ENCODE measurements at regions not wholly inside any gene's neighbourhood (a gene's known extent, or its start where the extent isn't known, plus 50 kb on each side); places are given as distances from the start of the nearest gene placed in this dataset.
"Not testable (repeated sequence)": the region's sequence is repeated elsewhere in the genome, so short reads cannot be mapped to it uniquely, and the experiment has no call there.

- no peaks in the 10 kb centered on the region for H3K79me2 ChIP-seq (ENCODE audit: insufficient read depth, low read length)
- H3K4me2 ChIP-seq (ENCODE audit: low read depth, low read length, poor library complexity, severe bottlenecking) = no peak overlapping the region
- H3K9me3 ChIP-seq (ENCODE audit: insufficient read depth, low read depth, low read length) = no peaks in the 10 kb centered on the region
- H3K9me2 ChIP-seq (replicated peaks; ENCODE audit: low read depth, low read length) = no peaks in the 10 kb centered on the region
- peaks cover 7% of the 10 kb centered on the region for H3K4me1 ChIP-seq (ENCODE audit: insufficient read depth, low read length, poor library complexity, severe bottlenecking)
- no peaks in the 10 kb centered on the region for H3K36me3 ChIP-seq (ENCODE audit: insufficient read depth, low read length)
- H3K9ac ChIP-seq (ENCODE audit: low read depth, low read length, poor library complexity, severe bottlenecking) = no peak overlapping the region
- TF ChIP-seq EZH2phosphoT487 (IDR thresholded peaks at IDR 0.05; ENCODE audit: borderline replicate concordance) (no peak), CTCF (conservative IDR thresholded peaks at IDR 0.05; ENCODE audit: low read length) (no peak)
- no peak overlapping the region for H3K4me3 ChIP-seq (ENCODE audit: low read length, poor library complexity, severe bottlenecking)
- no peak overlapping the region for H2AFZ ChIP-seq (ENCODE audit: low read length)
- no peaks in the 10 kb centered on the region for H3K27me3 ChIP-seq (ENCODE audit: insufficient read depth, low read length, poor library complexity, severe bottlenecking)
- H3F3A ChIP-seq (ENCODE audit: low read depth) = no peaks in the 10 kb centered on the region
- H4K20me1 ChIP-seq (ENCODE audit: insufficient read depth, low read length, poor library complexity, severe bottlenecking) = no peaks in the 10 kb centered on the region
Measured at GRCh38 chr3:5052247-5052646, 69.8 kb upstream of the ARL8B start.

- H3K4me3 ChIP-seq (ENCODE audit: low read length, poor library complexity, severe bottlenecking) = no peak overlapping the region
- no peaks in the 10 kb centered on the region for H4K20me1 ChIP-seq (ENCODE audit: insufficient read depth, low read length, poor library complexity, severe bottlenecking)
- H3K9me2 ChIP-seq (replicated peaks; ENCODE audit: low read depth, low read length) = no peaks in the 10 kb centered on the region
- no peak overlapping the region for H2AFZ ChIP-seq (ENCODE audit: low read length)
- no peaks in the 10 kb centered on the region for H3K27me3 ChIP-seq (ENCODE audit: insufficient read depth, low read length, poor library complexity, severe bottlenecking)
- H3K4me2 ChIP-seq (ENCODE audit: low read depth, low read length, poor library complexity, severe bottlenecking) = no peak overlapping the region
- no peak overlapping the region for H3K9ac ChIP-seq (ENCODE audit: low read depth, low read length, poor library complexity, severe bottlenecking)
- H3K79me2 ChIP-seq (ENCODE audit: insufficient read depth, low read length) = no peaks in the 10 kb centered on the region
- H3K36me3 ChIP-seq (ENCODE audit: insufficient read depth, low read length) = no peaks in the 10 kb centered on the region
- no peak for TF ChIP-seq EZH2phosphoT487 (IDR thresholded peaks at IDR 0.05; ENCODE audit: borderline replicate concordance)
- no peak for TF ChIP-seq CTCF (conservative IDR thresholded peaks at IDR 0.05; ENCODE audit: low read length)
- no peaks in the 10 kb centered on the region for H3K9me3 ChIP-seq (ENCODE audit: insufficient read depth, low read depth, low read length)
- peaks cover 7% of the 10 kb centered on the region for H3K4me1 ChIP-seq (ENCODE audit: insufficient read depth, low read length, poor library complexity, severe bottlenecking)
- H3F3A ChIP-seq (ENCODE audit: low read depth) = no peaks in the 10 kb centered on the region
Measured at GRCh38 chr3:5053021-5053831, 68.9 kb upstream of the ARL8B start.

DNA sequence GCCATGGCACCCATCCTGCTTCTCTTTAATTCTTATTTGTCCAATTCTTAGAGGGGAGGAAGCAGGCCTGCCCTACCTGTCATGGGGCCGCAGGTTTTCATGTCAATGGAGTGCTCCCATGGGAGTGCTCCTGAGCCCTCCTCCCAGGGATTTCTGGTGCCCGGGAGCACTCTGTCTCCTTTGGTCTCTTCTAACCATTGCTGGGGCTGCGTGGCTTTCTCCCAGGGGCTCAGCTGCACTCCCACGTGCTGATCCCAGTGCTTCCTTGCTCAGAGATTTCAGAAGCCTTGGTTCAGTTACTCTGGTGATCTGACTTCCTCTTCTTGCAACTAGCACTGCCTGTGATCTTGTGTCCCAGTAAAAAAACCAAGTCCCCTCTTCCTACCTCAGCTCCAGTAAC, 68.0 kb upstream of the ARL8B start:
- TF ChIP-seq CTCF (conservative IDR thresholded peaks at IDR 0.05; ENCODE audit: low read length) (no peak), EZH2phosphoT487 (IDR thresholded peaks at IDR 0.05; ENCODE audit: borderline replicate concordance) (no peak)
- Histone ChIP-seq H2AFZ (ENCODE audit: low read length) (no peak overlapping the region), H3K9me3 (ENCODE audit: insufficient read depth, low read depth, low read length) (no peaks in the 10 kb centered on the region), H3F3A (ENCODE audit: low read depth) (no peaks in the 10 kb centered on the region), H3K4me1 (ENCODE audit: insufficient read depth, low read length, poor library complexity, severe bottlenecking) (peaks cover 7% of the 10 kb centered on the region), H3K9me2 (replicated peaks; ENCODE audit: low read depth, low read length) (no peaks in the 10 kb centered on the region), H3K4me3 (ENCODE audit: low read length, poor library complexity, severe bottlenecking) (no peak overlapping the region), H3K36me3 (ENCODE audit: insufficient read depth, low read length) (no peaks in the 10 kb centered on the region), H3K79me2 (ENCODE audit: insufficient read depth, low read length) (no peaks in the 10 kb centered on the region), H3K9ac (ENCODE audit: low read depth, low read length, poor library complexity, severe bottlenecking) (no peak overlapping the region), H3K27me3 (ENCODE audit: insufficient read depth, low read length, poor library complexity, severe bottlenecking) (no peaks in the 10 kb centered on the region), H4K20me1 (ENCODE audit: insufficient read depth, low read length, poor library complexity, severe bottlenecking) (no peaks in the 10 kb centered on the region), H3K4me2 (ENCODE audit: low read depth, low read length, poor library complexity, severe bottlenecking) (no peak overlapping the region)

DNA sequence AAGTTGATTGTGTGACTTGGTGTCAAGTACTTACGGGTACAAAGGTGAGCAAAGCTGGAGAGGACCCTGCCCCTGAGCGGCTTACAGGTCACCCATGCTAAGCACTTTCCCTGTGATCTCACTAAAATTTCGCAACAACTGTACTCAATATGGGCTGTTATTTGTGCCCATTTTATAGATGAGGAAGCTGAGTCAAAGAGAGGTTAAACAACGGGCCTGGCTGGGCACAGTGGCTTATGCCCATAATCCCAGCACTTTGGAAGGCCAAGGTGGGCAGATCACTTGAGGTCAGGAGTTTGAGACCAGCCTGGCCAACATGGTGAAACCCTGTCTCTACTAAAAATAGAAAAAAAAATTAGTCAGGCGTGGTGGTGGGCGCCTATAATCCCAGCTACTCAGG, 67.5 kb upstream of the ARL8B start:
- not testable (repeated sequence) for H2AFZ ChIP-seq (ENCODE audit: low read length)

More for the DNA sequence above, 67.5 kb upstream of the ARL8B start:
- H3K9me3 ChIP-seq (ENCODE audit: insufficient read depth, low read depth, low read length); H3F3A ChIP-seq (ENCODE audit: low read depth); H3K79me2 ChIP-seq (ENCODE audit: insufficient read depth, low read length); H3K4me3 ChIP-seq (ENCODE audit: low read length, poor library complexity, severe bottlenecking); H3K4me2 ChIP-seq (ENCODE audit: low read depth, low read length, poor library complexity, severe bottlenecking); H4K20me1 ChIP-seq (ENCODE audit: insufficient read depth, low read length, poor library complexity, severe bottlenecking); H3K4me1 ChIP-seq (ENCODE audit: insufficient read depth, low read length, poor library complexity, severe bottlenecking); H3K9me2 ChIP-seq (replicated peaks; ENCODE audit: low read depth, low read length); H3K36me3 ChIP-seq (ENCODE audit: insufficient read depth, low read length); H3K27me3 ChIP-seq (ENCODE audit: insufficient read depth, low read length, poor library complexity, severe bottlenecking); H3K9ac ChIP-seq (ENCODE audit: low read depth, low read length, poor library complexity, severe bottlenecking): not testable (repeated sequence)

All from Loucy (cell line).